ENCODE measurements at regions not wholly inside any gene's neighbourhood (a gene's known extent, or its start where the extent isn't known, plus 50 kb on each side); places are given as distances from the start of the nearest gene placed in this dataset.

DNA sequence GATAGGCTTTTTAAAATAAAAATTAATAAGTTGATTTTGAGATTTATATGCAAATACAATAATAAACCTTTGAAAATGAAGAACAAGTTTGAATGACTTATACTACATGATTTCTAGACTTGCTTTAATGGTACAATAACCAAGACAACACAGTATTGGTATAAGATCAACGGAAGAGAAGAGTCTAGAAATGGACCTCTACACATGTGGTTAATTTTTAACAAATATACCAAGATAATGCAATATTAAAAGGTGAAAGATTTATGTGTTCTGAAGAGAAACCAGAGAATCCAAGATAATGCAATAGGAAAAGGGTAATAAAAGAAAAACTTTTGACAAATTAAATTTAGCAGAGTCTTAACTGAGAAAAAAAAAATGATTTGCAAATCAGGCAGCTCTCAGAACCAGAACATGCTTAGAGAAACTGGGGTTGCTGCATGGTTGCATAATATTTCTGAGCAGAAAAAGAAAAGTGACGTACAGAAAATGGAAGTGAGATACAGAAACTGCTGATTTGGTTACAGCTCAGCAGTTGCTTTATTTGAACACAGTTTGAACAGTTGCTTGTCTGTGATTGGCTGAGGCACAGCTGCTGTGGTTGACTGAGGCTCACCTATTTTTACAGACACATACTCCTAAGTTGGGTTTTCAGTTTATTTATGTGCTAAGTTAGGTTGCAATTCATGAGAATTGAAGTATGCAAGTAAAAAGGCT is 365.9 kb downstream of the CRPPA start (continued):
- TF ChIP-seq, protein P1, sequence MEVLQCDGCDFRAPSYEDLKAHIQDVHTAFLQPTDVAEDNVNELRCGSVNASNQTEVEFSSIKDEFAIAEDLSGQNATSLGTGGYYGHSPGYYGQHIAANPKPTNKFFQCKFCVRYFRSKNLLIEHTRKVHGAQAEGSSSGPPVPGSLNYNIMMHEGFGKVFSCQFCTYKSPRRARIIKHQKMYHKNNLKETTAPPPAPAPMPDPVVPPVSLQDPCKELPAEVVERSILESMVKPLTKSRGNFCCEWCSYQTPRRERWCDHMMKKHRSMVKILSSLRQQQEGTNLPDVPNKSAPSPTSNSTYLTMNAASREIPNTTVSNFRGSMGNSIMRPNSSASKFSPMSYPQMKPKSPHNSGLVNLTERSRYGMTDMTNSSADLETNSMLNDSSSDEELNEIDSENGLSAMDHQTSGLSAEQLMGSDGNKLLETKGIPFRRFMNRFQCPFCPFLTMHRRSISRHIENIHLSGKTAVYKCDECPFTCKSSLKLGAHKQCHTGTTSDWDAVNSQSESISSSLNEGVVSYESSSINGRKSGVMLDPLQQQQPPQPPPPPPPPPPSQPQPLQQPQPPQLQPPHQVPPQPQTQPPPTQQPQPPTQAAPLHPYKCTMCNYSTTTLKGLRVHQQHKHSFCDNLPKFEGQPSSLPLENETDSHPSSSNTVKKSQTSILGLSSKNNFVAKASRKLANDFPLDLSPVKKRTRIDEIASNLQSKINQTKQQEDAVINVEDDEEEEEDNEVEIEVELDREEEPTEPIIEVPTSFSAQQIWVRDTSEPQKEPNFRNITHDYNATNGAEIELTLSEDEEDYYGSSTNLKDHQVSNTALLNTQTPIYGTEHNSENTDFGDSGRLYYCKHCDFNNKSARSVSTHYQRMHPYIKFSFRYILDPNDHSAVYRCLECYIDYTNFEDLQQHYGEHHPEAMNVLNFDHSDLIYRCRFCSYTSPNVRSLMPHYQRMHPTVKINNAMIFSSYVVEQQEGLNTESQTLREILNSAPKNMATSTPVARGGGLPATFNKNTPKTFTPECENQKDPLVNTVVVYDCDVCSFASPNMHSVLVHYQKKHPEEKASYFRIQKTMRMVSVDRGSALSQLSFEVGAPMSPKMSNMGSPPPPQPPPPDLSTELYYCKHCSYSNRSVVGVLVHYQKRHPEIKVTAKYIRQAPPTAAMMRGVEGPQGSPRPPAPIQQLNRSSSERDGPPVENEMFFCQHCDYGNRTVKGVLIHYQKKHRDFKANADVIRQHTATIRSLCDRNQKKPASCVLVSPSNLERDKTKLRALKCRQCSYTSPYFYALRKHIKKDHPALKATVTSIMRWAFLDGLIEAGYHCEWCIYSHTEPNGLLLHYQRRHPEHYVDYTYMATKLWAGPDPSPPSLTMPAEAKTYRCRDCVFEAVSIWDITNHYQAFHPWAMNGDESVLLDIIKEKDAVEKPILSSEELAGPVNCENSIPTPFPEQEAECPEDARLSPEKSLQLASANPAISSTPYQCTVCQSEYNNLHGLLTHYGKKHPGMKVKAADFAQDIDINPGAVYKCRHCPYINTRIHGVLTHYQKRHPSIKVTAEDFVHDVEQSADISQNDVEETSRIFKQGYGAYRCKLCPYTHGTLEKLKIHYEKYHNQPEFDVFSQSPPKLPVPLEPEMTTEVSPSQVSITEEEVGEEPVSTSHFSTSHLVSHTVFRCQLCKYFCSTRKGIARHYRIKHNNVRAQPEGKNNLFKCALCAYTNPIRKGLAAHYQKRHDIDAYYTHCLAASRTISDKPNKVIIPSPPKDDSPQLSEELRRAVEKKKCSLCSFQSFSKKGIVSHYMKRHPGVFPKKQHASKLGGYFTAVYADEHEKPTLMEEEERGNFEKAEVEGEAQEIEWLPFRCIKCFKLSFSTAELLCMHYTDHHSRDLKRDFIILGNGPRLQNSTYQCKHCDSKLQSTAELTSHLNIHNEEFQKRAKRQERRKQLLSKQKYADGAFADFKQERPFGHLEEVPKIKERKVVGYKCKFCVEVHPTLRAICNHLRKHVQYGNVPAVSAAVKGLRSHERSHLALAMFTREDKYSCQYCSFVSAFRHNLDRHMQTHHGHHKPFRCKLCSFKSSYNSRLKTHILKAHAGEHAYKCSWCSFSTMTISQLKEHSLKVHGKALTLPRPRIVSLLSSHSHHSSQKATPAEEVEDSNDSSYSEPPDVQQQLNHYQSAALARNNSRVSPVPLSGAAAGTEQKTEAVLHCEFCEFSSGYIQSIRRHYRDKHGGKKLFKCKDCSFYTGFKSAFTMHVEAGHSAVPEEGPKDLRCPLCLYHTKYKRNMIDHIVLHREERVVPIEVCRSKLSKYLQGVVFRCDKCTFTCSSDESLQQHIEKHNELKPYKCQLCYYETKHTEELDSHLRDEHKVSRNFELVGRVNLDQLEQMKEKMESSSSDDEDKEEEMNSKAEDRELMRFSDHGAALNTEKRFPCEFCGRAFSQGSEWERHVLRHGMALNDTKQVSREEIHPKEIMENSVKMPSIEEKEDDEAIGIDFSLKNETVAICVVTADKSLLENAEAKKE (CRISPR knock-in tag; IDR thresholded peaks at IDR 0.05): no peak
- TF ChIP-seq, protein P2, sequence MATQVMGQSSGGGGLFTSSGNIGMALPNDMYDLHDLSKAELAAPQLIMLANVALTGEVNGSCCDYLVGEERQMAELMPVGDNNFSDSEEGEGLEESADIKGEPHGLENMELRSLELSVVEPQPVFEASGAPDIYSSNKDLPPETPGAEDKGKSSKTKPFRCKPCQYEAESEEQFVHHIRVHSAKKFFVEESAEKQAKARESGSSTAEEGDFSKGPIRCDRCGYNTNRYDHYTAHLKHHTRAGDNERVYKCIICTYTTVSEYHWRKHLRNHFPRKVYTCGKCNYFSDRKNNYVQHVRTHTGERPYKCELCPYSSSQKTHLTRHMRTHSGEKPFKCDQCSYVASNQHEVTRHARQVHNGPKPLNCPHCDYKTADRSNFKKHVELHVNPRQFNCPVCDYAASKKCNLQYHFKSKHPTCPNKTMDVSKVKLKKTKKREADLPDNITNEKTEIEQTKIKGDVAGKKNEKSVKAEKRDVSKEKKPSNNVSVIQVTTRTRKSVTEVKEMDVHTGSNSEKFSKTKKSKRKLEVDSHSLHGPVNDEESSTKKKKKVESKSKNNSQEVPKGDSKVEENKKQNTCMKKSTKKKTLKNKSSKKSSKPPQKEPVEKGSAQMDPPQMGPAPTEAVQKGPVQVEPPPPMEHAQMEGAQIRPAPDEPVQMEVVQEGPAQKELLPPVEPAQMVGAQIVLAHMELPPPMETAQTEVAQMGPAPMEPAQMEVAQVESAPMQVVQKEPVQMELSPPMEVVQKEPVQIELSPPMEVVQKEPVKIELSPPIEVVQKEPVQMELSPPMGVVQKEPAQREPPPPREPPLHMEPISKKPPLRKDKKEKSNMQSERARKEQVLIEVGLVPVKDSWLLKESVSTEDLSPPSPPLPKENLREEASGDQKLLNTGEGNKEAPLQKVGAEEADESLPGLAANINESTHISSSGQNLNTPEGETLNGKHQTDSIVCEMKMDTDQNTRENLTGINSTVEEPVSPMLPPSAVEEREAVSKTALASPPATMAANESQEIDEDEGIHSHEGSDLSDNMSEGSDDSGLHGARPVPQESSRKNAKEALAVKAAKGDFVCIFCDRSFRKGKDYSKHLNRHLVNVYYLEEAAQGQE (IDR thresholded peaks at IDR 0.05; ENCODE audit: unreplicated experiment): no peak
- TF ChIP-seq STAT1 (IDR thresholded peaks at IDR 0.05; ENCODE audit: unreplicated experiment): no peak

DNA sequence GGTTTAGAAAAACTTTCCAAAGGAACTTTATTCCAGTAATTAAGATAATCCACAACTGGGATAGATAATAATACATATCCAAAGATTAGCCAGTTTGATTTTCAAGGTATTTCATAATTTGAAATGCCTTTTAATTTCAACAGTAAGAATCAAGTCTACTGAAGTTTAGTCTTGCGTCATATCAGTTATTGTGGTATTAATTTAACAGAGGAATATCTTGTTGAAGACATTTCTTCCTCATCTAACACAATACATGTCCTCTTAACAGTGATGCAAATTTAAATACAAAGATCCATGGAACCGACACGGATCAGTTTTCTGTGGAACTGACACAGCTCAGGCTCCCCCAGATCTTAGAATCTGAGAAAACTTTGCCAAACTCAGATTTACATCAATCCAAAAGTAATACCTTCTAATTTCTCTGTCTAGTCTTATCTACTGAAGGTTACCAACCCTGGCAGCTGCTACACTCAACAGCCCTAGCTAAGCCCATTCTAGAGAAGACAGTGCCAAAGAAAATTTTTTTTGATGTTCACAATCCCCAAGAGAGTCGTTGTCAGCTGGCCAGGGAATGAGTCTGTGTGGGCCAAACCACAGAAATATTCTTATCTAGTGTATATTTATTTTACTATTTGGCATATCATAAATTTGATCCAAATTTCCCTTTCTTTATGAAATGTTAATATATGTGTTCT is 365.2 kb upstream of the MEOX2 start:
- Histone ChIP-seq H3K36me3 (ENCODE audit: insufficient read depth) (no peaks in the 10 kb centered on the region), H2AFZ (no peak overlapping the region), H3F3A (replicated peaks; ENCODE audit: low read depth) (no peaks in the 10 kb centered on the region), H3K27ac (ENCODE audit: low read depth) (no peak overlapping the region), H3K4me2 (no peak overlapping the region), H4K20me1 (replicated peaks; ENCODE audit: insufficient read depth) (no peaks in the 10 kb centered on the region), H3K27me3 (ENCODE audit: insufficient read depth) (no peaks in the 10 kb centered on the region), H3K79me2 (replicated peaks; ENCODE audit: insufficient read depth) (no peaks in the 10 kb centered on the region), H3K4me3 (no peak overlapping the region), H3K9me2 (ENCODE audit: insufficient read depth) (no peaks in the 10 kb centered on the region), H3K4me1 (ENCODE audit: insufficient read depth) (peaks cover 6% of the 10 kb centered on the region; the same call in 1 of the 2 replicates)
- DNase-seq (ENCODE audit: low spot score): no peak
- Mint-ChIP-seq H3K27ac (no peak overlapping the region), H3K4me3 (no peak overlapping the region), H3K9me3 (no peaks in the 10 kb centered on the region), H3K36me3 (ENCODE audit: low read depth) (no peaks in the 10 kb centered on the region), H3K27me3 (ENCODE audit: insufficient read depth, low read depth, poor library complexity) (peaks cover 1% of the 10 kb centered on the region), H3K4me1 (no peaks in the 10 kb centered on the region)
- no peak for ATAC-seq
- TF ChIP-seq, protein P3, sequence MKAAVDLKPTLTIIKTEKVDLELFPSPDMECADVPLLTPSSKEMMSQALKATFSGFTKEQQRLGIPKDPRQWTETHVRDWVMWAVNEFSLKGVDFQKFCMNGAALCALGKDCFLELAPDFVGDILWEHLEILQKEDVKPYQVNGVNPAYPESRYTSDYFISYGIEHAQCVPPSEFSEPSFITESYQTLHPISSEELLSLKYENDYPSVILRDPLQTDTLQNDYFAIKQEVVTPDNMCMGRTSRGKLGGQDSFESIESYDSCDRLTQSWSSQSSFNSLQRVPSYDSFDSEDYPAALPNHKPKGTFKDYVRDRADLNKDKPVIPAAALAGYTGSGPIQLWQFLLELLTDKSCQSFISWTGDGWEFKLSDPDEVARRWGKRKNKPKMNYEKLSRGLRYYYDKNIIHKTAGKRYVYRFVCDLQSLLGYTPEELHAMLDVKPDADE (IDR thresholded peaks at IDR 0.05): no peak
- TF ChIP-seq EZH2phosphoT487 (IDR thresholded peaks at IDR 0.05; ENCODE audit: unreplicated experiment) (no peak), ZNF114 (CRISPR knock-in tag; IDR thresholded peaks at IDR 0.05) (no peak)
- TF ChIP-seq, protein P2 (IDR thresholded peaks at IDR 0.05; ENCODE audit: unreplicated experiment): no peak

Measured in GM23338 (cell line).